Astrocyte (in vitro differentiated cells and primary cell): ENCODE measurements at regions not wholly inside any gene's neighbourhood (a gene's known extent, or its start where the extent isn't known, plus 50 kb on each side); places are given as distances from the start of the nearest gene placed in this dataset.
A peak's percentile ranks its signal among the peaks of the same experiment; 100 is the strongest.

ENCODE experiments used
- DNase-seq: peaks from one replicate; pipeline ENCODE4 v3.0.0-alpha.2; 2010; ENCODE audit warnings: low read depth
- FAIRE-seq: peaks from 2 replicates; lab custom pipeline; 2011; peaks lifted over from hg19 to GRCh38; lab: Jason Lieb, UNC
- H2AFZ ChIP-seq: 2 replicates; pipeline ENCODE4 v1.6.0; 2012; ENCODE audit warnings: low read depth, low read length, inconsistent platforms
- H3K27ac ChIP-seq: 2 replicates; pipeline ENCODE4 v1.5.1; 2011; ENCODE audit warnings: low read depth, low read length, inconsistent platforms
- H3K27me3 ChIP-seq: 2 replicates; pipeline ENCODE4 v1.6.0; 2011; ENCODE audit warnings: low read length, inconsistent platforms; ENCODE audit not compliant: insufficient read depth
- H3K36me3 ChIP-seq: 2 replicates; pipeline ENCODE4 v1.5.1; 2011; ENCODE audit warnings: low read length, inconsistent platforms; ENCODE audit not compliant: insufficient read depth
- H3K4me1 ChIP-seq: 2 replicates; pipeline ENCODE4 v1.5.1; 2011; ENCODE audit warnings: low read length, inconsistent platforms; ENCODE audit not compliant: insufficient read depth
- H3K4me2 ChIP-seq: 2 replicates; pipeline ENCODE4 v1.6.0; 2012; ENCODE audit warnings: low read length, inconsistent platforms
- H3K4me3 ChIP-seq: 2 replicates; pipeline ENCODE4 v1.5.1; 2011; ENCODE audit warnings: low read depth, mild to moderate bottlenecking, low read length, inconsistent platforms; ENCODE audit not compliant: insufficient read depth
- H3K79me2 ChIP-seq: 2 replicates; pipeline ENCODE4 v1.6.0; 2012; ENCODE audit warnings: mild to moderate bottlenecking, low read length, inconsistent platforms; ENCODE audit not compliant: insufficient read depth
- H3K9ac ChIP-seq: 2 replicates; pipeline ENCODE4 v1.6.0; 2012; ENCODE audit warnings: mild to moderate bottlenecking, low read length, inconsistent platforms
- H3K9me3 ChIP-seq: 2 replicates; pipeline ENCODE4 v1.5.1; 2012; ENCODE audit warnings: low read depth, mild to moderate bottlenecking, low read length, inconsistent platforms; ENCODE audit not compliant: insufficient read depth
- H4K20me1 ChIP-seq: 2 replicates; pipeline ENCODE4 v1.6.0; 2012; ENCODE audit warnings: low read length, inconsistent platforms; ENCODE audit not compliant: insufficient read depth
- H3K27ac Mint-ChIP-seq: one replicate; pipeline ENCODE4 v1.8.0; 2021; ENCODE audit warnings: mild to moderate bottlenecking, mixed read lengths; ENCODE audit not compliant: unreplicated experiment
- H3K27me3 Mint-ChIP-seq: one replicate; pipeline ENCODE4 v1.8.0; 2021; ENCODE audit warnings: low read depth, mixed read lengths; ENCODE audit not compliant: unreplicated experiment
- H3K36me3 Mint-ChIP-seq: one replicate; pipeline ENCODE4 v1.8.0; 2021; ENCODE audit warnings: low read depth, mixed read lengths; ENCODE audit not compliant: unreplicated experiment
- H3K4me1 Mint-ChIP-seq: one replicate; pipeline ENCODE4 v1.8.0; 2021; ENCODE audit warnings: low read depth, mixed read lengths; ENCODE audit not compliant: unreplicated experiment
- H3K4me3 Mint-ChIP-seq: one replicate; pipeline ENCODE4 v1.8.0; 2021; ENCODE audit warnings: mild to moderate bottlenecking, moderate library complexity, mixed read lengths; ENCODE audit not compliant: unreplicated experiment
- H3K9me3 Mint-ChIP-seq: one replicate; pipeline ENCODE4 v1.8.0; 2021; ENCODE audit warnings: mild to moderate bottlenecking, mixed read lengths; ENCODE audit not compliant: unreplicated experiment
- CTCF ChIP-seq: IDR thresholded peaks from 2 replicates; pipeline ENCODE4 v1.5.1; 2011; ENCODE audit warnings: low read depth, mild to moderate bottlenecking, inconsistent platforms, low read length, moderate library complexity; ENCODE audit not compliant: insufficient read depth
- EZH2 ChIP-seq: IDR thresholded peaks from 2 replicates; pipeline ENCODE4 v1.6.1; 2012; ENCODE audit warnings: mild to moderate bottlenecking, low read length, inconsistent platforms; ENCODE audit not compliant: insufficient read depth

GRCh38 chr15:95763426-95763825, 567.1 kb upstream of the NR2F2 start:
- Histone ChIP-seq H2AFZ (no peak overlapping the region), H3K27ac (no peak overlapping the region), H3K27me3 (no peaks in the 10 kb centered on the region), H3K79me2 (no peaks in the 10 kb centered on the region), H3K9ac (no peak overlapping the region), H3K36me3 (no peaks in the 10 kb centered on the region), H3K9me3 (no peaks in the 10 kb centered on the region), H4K20me1 (no peaks in the 10 kb centered on the region), H3K4me2 (no peak overlapping the region), H3K4me1 (no peaks in the 10 kb centered on the region), H3K4me3 (no peak overlapping the region)
- H3K27me3 Mint-ChIP-seq, result no peaks in the 10 kb centered on the region
- no peak for DNase-seq
- no peaks in the 10 kb centered on the region for H3K9me3 Mint-ChIP-seq
- H3K4me3 Mint-ChIP-seq, result no peak overlapping the region
- TF ChIP-seq CTCF (no peak), EZH2 (no peak)
- H3K4me1 Mint-ChIP-seq, result peaks cover 4% of the 10 kb centered on the region
- H3K36me3 Mint-ChIP-seq, result no peaks in the 10 kb centered on the region
- no peak overlapping the region for H3K27ac Mint-ChIP-seq
- FAIRE-seq, result no peak

DNA sequence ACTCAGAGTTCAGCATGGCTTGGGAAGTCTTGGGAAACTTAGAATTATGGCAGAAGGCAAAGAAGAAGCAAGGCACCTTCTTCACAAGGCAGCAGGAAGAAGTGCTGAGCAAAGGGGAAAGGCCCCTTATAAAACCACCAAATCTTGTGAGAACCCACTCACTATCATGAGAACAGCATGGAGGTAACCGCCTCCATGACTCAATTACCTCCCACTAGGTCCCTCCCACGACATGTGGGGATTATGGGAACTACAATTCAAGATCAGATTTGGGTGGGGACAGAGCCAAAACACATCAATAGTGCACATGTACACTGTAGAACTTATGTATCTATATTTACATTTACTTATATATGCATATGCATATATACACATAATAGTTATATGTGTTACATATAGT, 565.3 kb upstream of the NR2F2 start:
- no peaks in the 10 kb centered on the region for H3K36me3 ChIP-seq
- Mint-ChIP-seq H3K27me3 (no peaks in the 10 kb centered on the region), H3K9me3 (no peaks in the 10 kb centered on the region), H3K4me3 (no peak overlapping the region), H3K4me1 (peaks cover 7% of the 10 kb centered on the region), H3K27ac (no peak overlapping the region), H3K36me3 (no peaks in the 10 kb centered on the region)
- no peak overlapping the region for H3K4me2 ChIP-seq
- no peaks in the 10 kb centered on the region for H4K20me1 ChIP-seq
- H2AFZ ChIP-seq, result no peak overlapping the region
- no peaks in the 10 kb centered on the region for H3K27me3 ChIP-seq
- H3K4me3 ChIP-seq, result no peak overlapping the region
- no peak overlapping the region for H3K9ac ChIP-seq
- no peak overlapping the region for H3K27ac ChIP-seq
- peaks cover 3% of the 10 kb centered on the region for H3K4me1 ChIP-seq
- no peak for FAIRE-seq
- TF ChIP-seq EZH2, result no peak
- no peak for TF ChIP-seq CTCF
- DNase-seq, result no peak
- H3K79me2 ChIP-seq, result no peaks in the 10 kb centered on the region
- no peaks in the 10 kb centered on the region for H3K9me3 ChIP-seq

GRCh38 chr15:95770196-95770595, 560.3 kb upstream of the NR2F2 start:
- Histone ChIP-seq H3K4me2 (peak overlapping the region; percentile 7), H3K79me2 (no peaks in the 10 kb centered on the region), H3K4me1 (peaks cover 6% of the 10 kb centered on the region), H3K4me3 (no peak overlapping the region), H3K36me3 (no peaks in the 10 kb centered on the region), H4K20me1 (no peaks in the 10 kb centered on the region), H3K27me3 (no peaks in the 10 kb centered on the region), H3K9ac (no peak overlapping the region), H3K9me3 (no peaks in the 10 kb centered on the region), H2AFZ (no peak overlapping the region), H3K27ac (no peak overlapping the region)
- no peaks in the 10 kb centered on the region for H3K36me3 Mint-ChIP-seq
- H3K27ac Mint-ChIP-seq, result peak overlapping the region; percentile 68
- DNase-seq (peak; percentile 54), FAIRE-seq (no peak)
- H3K4me1 Mint-ChIP-seq, result peaks cover 6% of the 10 kb centered on the region
- H3K27me3 Mint-ChIP-seq, result no peaks in the 10 kb centered on the region
- TF ChIP-seq CTCF (no peak), EZH2 (no peak)
- peaks cover 2% of the 10 kb centered on the region for H3K9me3 Mint-ChIP-seq
- no peak overlapping the region for H3K4me3 Mint-ChIP-seq
